ENCODE measurements at regions not wholly inside any gene's neighbourhood (a gene's known extent, or its start where the extent isn't known, plus 50 kb on each side); places are given as distances from the start of the nearest gene placed in this dataset.

- no peak overlapping the region for H3K27ac ChIP-seq
- TF ChIP-seq, protein P1, sequence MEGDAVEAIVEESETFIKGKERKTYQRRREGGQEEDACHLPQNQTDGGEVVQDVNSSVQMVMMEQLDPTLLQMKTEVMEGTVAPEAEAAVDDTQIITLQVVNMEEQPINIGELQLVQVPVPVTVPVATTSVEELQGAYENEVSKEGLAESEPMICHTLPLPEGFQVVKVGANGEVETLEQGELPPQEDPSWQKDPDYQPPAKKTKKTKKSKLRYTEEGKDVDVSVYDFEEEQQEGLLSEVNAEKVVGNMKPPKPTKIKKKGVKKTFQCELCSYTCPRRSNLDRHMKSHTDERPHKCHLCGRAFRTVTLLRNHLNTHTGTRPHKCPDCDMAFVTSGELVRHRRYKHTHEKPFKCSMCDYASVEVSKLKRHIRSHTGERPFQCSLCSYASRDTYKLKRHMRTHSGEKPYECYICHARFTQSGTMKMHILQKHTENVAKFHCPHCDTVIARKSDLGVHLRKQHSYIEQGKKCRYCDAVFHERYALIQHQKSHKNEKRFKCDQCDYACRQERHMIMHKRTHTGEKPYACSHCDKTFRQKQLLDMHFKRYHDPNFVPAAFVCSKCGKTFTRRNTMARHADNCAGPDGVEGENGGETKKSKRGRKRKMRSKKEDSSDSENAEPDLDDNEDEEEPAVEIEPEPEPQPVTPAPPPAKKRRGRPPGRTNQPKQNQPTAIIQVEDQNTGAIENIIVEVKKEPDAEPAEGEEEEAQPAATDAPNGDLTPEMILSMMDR (IDR thresholded peaks at IDR 0.05 in 4 of 5, conservative IDR thresholded peaks at IDR 0.05 in 1 of 5): no peak
- no peak for TF ChIP-seq POLR2A (IDR thresholded peaks at IDR 0.05)
- DNase-seq (no peak), ATAC-seq (no peak)
- H3K4me1 ChIP-seq: no peaks in the 10 kb centered on the region
- intact Hi-C loops (cut with DNase I; ENCODE audit: low total_unique reads) (no loop called here), in situ Hi-C loops (cut with MboI; ENCODE audit: low sequenced_read_pairs in 4 of 4) (no loop called here)
- no peak overlapping the region for H3K4me3 ChIP-seq
- no peaks in the 10 kb centered on the region for H3K36me3 ChIP-seq
- no peaks in the 10 kb centered on the region for H3K9me3 ChIP-seq
- H3K27me3 ChIP-seq: no peaks in the 10 kb centered on the region
Measured at GRCh38 chr9:102521097-102521755, 473.9 kb upstream of the CYLC2 start.

DNA sequence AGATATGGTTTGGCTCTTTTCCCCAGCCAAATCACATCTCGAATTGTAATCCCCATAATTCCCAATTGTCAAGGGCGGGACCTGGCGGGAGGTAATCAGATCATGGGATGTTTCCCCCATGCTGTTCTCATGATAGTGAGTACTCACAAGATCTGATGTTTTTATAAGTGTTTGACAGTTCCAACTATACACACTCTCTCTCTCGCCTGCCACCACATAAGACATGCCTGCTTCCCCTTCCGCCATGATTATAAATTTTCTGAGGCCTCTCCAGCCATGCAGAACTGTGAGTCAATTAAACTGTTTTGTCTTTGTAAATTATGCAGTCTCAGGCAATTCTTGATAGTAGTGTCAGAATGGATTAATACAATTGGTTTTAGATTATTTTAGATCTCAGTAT lies 475.7 kb upstream of the CYLC2 start:
- no peak overlapping the region for H3K27ac ChIP-seq
- TF ChIP-seq POLR2A (IDR thresholded peaks at IDR 0.05): no peak
- TF ChIP-seq, protein P1 (IDR thresholded peaks at IDR 0.05 in 4 of 5, conservative IDR thresholded peaks at IDR 0.05 in 1 of 5): no peak
- in situ Hi-C loops (cut with MboI; ENCODE audit: low sequenced_read_pairs in 4 of 4) (no loop called here), intact Hi-C loops (cut with DNase I; ENCODE audit: low total_unique reads) (no loop called here)
- no peaks in the 10 kb centered on the region for H3K4me1 ChIP-seq
- no peak for ATAC-seq
- H3K9me3 ChIP-seq: no peaks in the 10 kb centered on the region
- H3K4me3 ChIP-seq: no peak overlapping the region
- H3K36me3 ChIP-seq: no peaks in the 10 kb centered on the region
- DNase-seq: no peak
- H3K27me3 ChIP-seq: no peaks in the 10 kb centered on the region

GRCh38 chr9:102518324-102518723 lies 476.8 kb upstream of the CYLC2 start:
- TF ChIP-seq, protein P1 (IDR thresholded peaks at IDR 0.05 in 4 of 5, conservative IDR thresholded peaks at IDR 0.05 in 1 of 5): no peak
- TF ChIP-seq POLR2A (IDR thresholded peaks at IDR 0.05): no peak
- no peak overlapping the region for H3K27ac ChIP-seq
- intact Hi-C loops (cut with DNase I; ENCODE audit: low total_unique reads): no loop called here
- ATAC-seq: no peak
- no peaks in the 10 kb centered on the region for H3K27me3 ChIP-seq
- in situ Hi-C loops (cut with MboI; ENCODE audit: low sequenced_read_pairs in 4 of 4): no loop called here
- DNase-seq: no peak
- H3K9me3 ChIP-seq: no peaks in the 10 kb centered on the region
- H3K4me3 ChIP-seq: no peak overlapping the region
- H3K36me3 ChIP-seq: no peaks in the 10 kb centered on the region
- H3K4me1 ChIP-seq: no peaks in the 10 kb centered on the region

DNA sequence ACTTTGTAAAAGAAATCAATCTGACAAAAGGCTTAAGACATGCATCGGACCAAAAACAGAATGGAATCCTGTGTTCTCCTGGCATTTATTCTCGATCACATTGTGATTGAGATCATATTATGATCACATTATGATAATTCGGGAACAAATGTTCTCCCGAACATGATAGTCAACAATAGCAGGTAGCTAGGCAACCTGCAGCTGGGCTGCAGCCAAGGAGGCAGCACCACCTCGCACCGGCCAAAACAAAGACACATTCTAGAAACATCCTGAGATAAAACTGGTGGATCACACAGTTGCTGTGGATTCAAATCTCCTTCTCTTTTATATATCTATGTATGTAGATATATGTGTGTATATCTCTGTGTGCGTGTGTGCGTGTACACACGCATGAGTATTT lies 480.6 kb upstream of the CYLC2 start:
- DNase-seq (no peak), ATAC-seq (no peak)
- intact Hi-C loops (cut with DNase I; ENCODE audit: low total_unique reads) (no loop called here), in situ Hi-C loops (cut with MboI; ENCODE audit: low sequenced_read_pairs in 4 of 4) (no loop called here)
- no peak overlapping the region for H3K27ac ChIP-seq
- H3K4me3 ChIP-seq: no peak overlapping the region
- H3K36me3 ChIP-seq: no peaks in the 10 kb centered on the region
- H3K9me3 ChIP-seq: no peaks in the 10 kb centered on the region
- TF ChIP-seq POLR2A (IDR thresholded peaks at IDR 0.05): no peak
- TF ChIP-seq, protein P1 (IDR thresholded peaks at IDR 0.05 in 4 of 5, conservative IDR thresholded peaks at IDR 0.05 in 1 of 5): no peak
- no peaks in the 10 kb centered on the region for H3K4me1 ChIP-seq
- no peaks in the 10 kb centered on the region for H3K27me3 ChIP-seq
